WTC11 (cell line): ENCODE measurements at regions not wholly inside any gene's neighbourhood (a gene's known extent, or its start where the extent isn't known, plus 50 kb on each side); places are given as distances from the start of the nearest gene placed in this dataset.

Experiments used
- AFF4 ChIP-seq: sonication (generic); formaldehyde crosslinking; IDR thresholded peaks from 2 replicates; pipeline ENCODE4 v1.8.1; 2023; ENCODE audit warnings: mild to moderate bottlenecking, missing genetic modification reagents, borderline replicate concordance
- CTCF ChIP-seq: fragments of 200-600 bp; IDR thresholded peaks from 2 replicates; pipeline ENCODE4 v1.8.0; 2022; ENCODE audit warnings: antibody characterized with exemption
- ETV6 ChIP-seq: sonication (generic); formaldehyde crosslinking; IDR thresholded peaks from 2 replicates; pipeline ENCODE4 v1.8.1; 2022; ENCODE audit warnings: mild to moderate bottlenecking, missing genetic modification reagents
- MAX ChIP-seq: sonication (generic); formaldehyde crosslinking; IDR thresholded peaks from 2 replicates; pipeline ENCODE4 v1.8.0; 2022; ENCODE audit warnings: mild to moderate bottlenecking, missing genetic modification reagents
- NR1H2 ChIP-seq: sonication (generic); formaldehyde crosslinking; IDR thresholded peaks from 2 replicates; pipeline ENCODE4 v1.9.0; 2021; ENCODE audit warnings: mild to moderate bottlenecking, moderate library complexity, missing genetic modification reagents
- NR2C2 ChIP-seq: sonication (generic); formaldehyde crosslinking; IDR thresholded peaks from 2 replicates; pipeline ENCODE4 v1.8.0; 2022; ENCODE audit warnings: mild to moderate bottlenecking, missing genetic modification reagents
- SP1 ChIP-seq: sonication (generic); formaldehyde crosslinking; conservative IDR thresholded peaks from 2 replicates; pipeline ENCODE4 v1.8.1; 2022; ENCODE audit warnings: missing genetic modification reagents
- ZNF121 ChIP-seq: sonication (generic); formaldehyde crosslinking; IDR thresholded peaks from 2 replicates; pipeline ENCODE4 v1.8.0; 2023; ENCODE audit warnings: missing genetic modification reagents

GRCh38 chr22:17271711-17272451 lies 52.6 kb upstream of the ADA2 start:
- TF ChIP-seq CTCF (peak; percentile 27), ZNF121 (CRISPR knock-in tag) (peak; percentile 97), AFF4 (CRISPR knock-in tag) (no peak), SP1 (CRISPR knock-in tag) (no peak), NR1H2 (CRISPR knock-in tag) (no peak), ETV6 (CRISPR knock-in tag) (no peak), MAX (no peak), NR2C2 (no peak)
